BJ (cell line): ENCODE measurements at regions not wholly inside any gene's neighbourhood (a gene's known extent, or its start where the extent isn't known, plus 50 kb on each side); places are given as distances from the start of the nearest gene placed in this dataset.

ENCODE experiments used
- CTCF ChIA-PET: fragments of 350-600 bp; formaldehyde crosslinking; extraction: SDS; loops from one replicate; lab custom pipeline; 2021; ENCODE audit warnings: antibody characterized with exemption, inconsistent platforms; lab: Yijun Ruan, JAX
- POLR2A ChIA-PET: fragments of 300-600 bp; sonication (Branson Sonifier 250); formaldehyde crosslinking; extraction: SDS; loops from one replicate; lab custom pipeline; 2021; ENCODE audit warnings: antibody characterized with exemption; lab: Charles Lee
- DNase-seq: peaks from one replicate; pipeline ENCODE4 v3.0.0-alpha.2; 2011; ENCODE audit warnings: low read depth
- H3K27me3 ChIP-seq: 2 replicates; pipeline ENCODE4 v1.6.0; 2011; ENCODE audit warnings: low read length; ENCODE audit not compliant: control insufficient read depth, insufficient read depth
- H3K36me3 ChIP-seq: 2 replicates; pipeline ENCODE4 v1.5.1; 2011; ENCODE audit warnings: low read length; ENCODE audit not compliant: control insufficient read depth, insufficient read depth
- H3K4me3 ChIP-seq: 2 replicates; pipeline ENCODE4 v1.5.1; 2011; ENCODE audit warnings: low read depth, mild to moderate bottlenecking, control low read depth, low read length
- TF ChIP-seq, protein P1 (sequence below): IDR thresholded peaks from 2 replicates; pipeline ENCODE4 v1.5.1; 2011; ENCODE audit warnings: low read depth, mild to moderate bottlenecking, control low read depth, inconsistent platforms, low read length, moderate library complexity; ENCODE audit not compliant: insufficient read depth

DNA sequence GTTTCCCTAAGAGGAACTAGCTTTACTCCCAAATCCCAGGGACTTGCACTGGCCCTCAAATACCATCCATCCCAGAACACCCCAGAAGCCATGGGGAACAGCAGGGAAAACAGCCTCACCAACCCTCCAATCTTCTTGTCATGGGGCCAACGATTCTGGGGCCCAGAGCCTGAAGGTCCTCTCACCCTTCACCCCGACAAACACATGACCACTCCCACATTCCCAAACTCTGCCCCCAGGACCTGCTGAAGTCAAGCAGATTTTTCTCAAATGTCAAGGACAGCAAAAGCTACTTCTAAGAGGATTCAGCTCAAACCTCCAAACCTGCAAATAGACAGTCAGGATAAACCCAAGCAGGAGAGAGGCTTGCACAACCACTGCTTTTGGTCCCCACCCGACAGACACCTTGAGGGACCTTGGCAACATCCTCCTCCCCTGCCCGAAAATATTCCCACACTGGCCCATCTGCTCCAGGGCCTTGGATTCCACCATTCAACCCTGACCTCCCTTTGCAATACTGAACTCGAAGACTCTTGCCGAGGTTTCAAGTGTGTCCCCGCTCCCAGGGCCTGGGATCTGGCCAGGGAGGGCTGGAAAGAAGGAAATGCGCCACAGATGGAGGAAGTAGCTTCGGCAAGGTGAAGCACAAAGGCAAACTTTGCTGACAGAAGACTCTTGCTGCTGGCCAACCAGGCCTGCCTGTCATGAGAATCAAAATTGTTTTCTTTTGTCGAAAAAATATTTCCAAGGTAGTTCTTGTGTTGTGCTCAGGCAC, 143.3 kb downstream of the ZFP36L2 start:
- no peaks in the 10 kb centered on the region for H3K27me3 ChIP-seq
- TF ChIP-seq, protein P1, sequence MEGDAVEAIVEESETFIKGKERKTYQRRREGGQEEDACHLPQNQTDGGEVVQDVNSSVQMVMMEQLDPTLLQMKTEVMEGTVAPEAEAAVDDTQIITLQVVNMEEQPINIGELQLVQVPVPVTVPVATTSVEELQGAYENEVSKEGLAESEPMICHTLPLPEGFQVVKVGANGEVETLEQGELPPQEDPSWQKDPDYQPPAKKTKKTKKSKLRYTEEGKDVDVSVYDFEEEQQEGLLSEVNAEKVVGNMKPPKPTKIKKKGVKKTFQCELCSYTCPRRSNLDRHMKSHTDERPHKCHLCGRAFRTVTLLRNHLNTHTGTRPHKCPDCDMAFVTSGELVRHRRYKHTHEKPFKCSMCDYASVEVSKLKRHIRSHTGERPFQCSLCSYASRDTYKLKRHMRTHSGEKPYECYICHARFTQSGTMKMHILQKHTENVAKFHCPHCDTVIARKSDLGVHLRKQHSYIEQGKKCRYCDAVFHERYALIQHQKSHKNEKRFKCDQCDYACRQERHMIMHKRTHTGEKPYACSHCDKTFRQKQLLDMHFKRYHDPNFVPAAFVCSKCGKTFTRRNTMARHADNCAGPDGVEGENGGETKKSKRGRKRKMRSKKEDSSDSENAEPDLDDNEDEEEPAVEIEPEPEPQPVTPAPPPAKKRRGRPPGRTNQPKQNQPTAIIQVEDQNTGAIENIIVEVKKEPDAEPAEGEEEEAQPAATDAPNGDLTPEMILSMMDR: no peak
- no peaks in the 10 kb centered on the region for H3K36me3 ChIP-seq
- no peak for DNase-seq
- ChIA-PET POLR2A (interaction anchor here (0.6 kb wide), 1 partner anchor 135 kb away, joined by 3 read pairs; no protein-coding TSS in a partner anchor), CTCF (interaction anchor here (0.9 to 2.7 kb wide), 10 partner anchors 21 to 401 kb away, joined by 3 to 14 read pairs (median 4); no protein-coding TSS in a partner anchor)
- H3K4me3 ChIP-seq: no peak overlapping the region

DNA sequence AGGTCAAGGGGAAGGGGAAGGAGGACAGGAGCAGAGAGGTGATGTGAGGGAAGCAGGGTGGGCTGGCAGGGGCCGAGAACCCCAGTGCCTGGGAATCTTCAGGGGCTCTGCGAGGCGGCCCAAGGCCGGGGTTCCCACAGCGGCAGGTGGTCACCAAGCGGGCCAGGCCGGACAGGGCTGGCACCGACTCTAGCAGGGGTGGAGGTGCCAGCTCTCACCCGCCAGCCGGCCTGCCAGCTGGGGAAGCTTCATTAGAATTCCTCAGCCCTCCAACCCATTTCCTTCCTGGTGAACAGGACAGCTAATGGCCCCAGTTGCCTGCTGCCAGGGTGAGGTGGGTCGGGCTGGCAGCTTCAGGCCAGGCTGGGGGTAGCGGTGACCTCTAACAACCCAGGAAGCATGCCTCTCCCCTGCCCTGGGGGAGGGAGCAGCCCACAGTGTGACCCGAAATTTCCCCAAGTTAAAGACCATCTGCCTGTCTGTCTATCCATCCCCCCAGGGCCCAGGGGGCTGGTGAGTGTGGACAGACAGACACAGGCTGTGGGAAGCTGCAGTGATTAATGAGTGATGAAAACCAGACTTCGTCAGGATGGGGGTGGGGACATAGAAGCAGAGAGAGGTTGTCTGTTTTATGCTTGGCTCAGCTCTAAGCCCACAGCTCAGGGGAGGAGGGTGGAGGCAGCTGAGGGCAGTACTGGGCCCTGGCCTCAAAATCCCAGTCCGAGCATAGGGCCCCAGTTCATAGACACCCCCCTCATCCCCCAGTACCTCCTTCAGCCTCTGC, 144.1 kb downstream of the ZFP36L2 start:
- H3K4me3 ChIP-seq: no peak overlapping the region
- CTCF ChIA-PET: interaction anchor here (0.9 to 2.7 kb wide), 10 partner anchors 22 to 402 kb away, joined by 3 to 14 read pairs (median 4); no protein-coding TSS in a partner anchor
- POLR2A ChIA-PET: interaction anchor here (0.6 kb wide), 1 partner anchor 459 kb away, joined by 3 read pairs; no protein-coding TSS in a partner anchor
- H3K36me3 ChIP-seq: no peaks in the 10 kb centered on the region
- DNase-seq: peak; percentile 70
- TF ChIP-seq, protein P1: no peak
- no peaks in the 10 kb centered on the region for H3K27me3 ChIP-seq

DNA sequence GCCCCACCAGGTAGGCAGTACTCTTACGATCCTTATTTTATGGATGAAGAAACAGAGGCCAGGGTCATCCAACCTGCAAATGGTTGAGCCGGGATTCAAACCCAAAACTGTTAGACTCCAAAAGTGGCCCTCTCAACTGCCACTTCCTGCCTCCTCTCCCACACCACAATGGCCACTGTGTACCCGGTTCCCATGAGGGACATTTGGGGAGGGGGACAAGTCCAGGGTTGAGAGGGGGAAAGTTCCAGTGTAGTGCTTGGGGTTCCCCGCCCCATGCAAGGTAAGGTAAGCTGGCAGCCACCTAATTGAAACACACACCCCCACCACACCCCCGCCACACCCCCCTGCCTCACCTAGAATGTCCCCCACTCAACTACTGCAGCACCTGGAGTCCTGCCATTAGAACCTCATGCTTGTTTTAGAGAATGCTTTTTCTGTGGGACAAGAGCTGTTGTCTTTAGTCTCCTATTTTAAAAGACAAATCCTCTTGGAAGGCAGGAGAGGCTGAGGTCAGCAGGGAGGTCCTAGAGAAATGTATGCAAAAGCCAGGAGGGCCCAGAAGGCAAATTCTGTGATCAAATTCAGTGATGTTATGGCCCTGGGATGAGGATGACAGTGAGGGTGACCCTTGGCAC, 145.2 kb downstream of the ZFP36L2 start:
- TF ChIP-seq, protein P1: no peak
- H3K36me3 ChIP-seq: no peaks in the 10 kb centered on the region
- no peak for DNase-seq
- POLR2A ChIA-PET: no interaction called here
- no peak overlapping the region for H3K4me3 ChIP-seq
- no peaks in the 10 kb centered on the region for H3K27me3 ChIP-seq
- CTCF ChIA-PET: interaction anchor here (0.9 to 1.4 kb wide), 2 partner anchors 54 to 135 kb away, joined by 3 to 4 read pairs; no protein-coding TSS in a partner anchor

DNA sequence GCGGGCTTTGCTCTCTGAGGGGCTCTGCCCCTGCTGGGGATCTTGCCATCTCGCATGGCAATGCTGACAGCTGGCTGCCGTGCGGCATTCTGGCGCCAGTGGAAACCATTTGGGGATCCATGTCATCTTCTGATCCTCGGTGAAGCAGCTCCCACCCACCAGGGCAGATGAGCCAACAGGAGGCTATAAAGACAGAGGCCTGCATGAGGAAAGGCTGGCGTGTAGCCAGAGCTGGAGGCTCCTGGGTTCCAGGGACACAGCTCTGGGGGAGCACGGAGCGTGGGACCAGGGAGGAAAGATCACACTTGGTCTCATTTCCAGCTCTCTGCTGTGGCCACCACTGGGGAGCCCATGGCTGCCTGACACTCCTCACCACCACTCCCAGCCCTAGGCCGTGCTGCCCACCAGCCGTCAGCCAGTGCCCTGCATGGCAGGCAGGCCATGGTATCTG, 145.8 kb downstream of the ZFP36L2 start:
- ChIA-PET CTCF (interaction anchor here (0.9 to 1.4 kb wide), 2 partner anchors 55 to 135 kb away, joined by 3 to 4 read pairs; no protein-coding TSS in a partner anchor), POLR2A (no interaction called here)
- TF ChIP-seq, protein P1: no peak
- no peak for DNase-seq
- Histone ChIP-seq H3K4me3 (no peak overlapping the region), H3K27me3 (no peaks in the 10 kb centered on the region), H3K36me3 (no peaks in the 10 kb centered on the region)
